ENCODE measurements at regions not wholly inside any gene's neighbourhood (a gene's known extent, or its start where the extent isn't known, plus 50 kb on each side); places are given as distances from the start of the nearest gene placed in this dataset.

DNA sequence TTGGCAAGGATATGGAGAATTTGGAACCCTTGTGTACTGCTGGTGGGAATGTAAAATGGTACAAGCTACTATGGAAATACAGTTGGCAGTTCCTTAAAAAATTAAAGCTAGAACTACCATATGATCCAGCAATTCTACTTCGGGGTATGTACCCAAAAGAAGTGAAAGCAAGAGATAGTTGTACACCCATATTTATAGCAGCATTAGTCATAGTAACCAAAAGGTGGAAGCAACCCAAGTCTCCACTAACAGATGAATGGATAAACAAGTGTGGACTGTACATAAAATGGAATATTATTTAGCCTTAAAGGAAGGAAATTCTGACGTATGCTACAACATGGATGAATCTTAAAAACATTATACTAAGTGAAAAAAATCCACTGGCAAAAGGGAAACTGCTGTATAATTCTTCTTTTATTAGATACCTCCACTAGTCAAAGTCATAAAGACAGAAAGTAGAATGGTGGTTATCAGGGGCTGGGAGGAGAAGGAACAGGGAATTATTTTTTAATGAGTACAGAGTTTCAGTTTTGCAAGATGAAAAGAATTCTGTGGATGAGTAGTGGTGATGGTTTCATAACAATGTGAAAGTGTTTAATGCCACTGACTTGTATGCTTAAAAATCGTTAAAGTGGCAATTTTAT, 141.6 kb downstream of the RXFP2 start:
- CTCF ChIA-PET: no interaction called here

DNA sequence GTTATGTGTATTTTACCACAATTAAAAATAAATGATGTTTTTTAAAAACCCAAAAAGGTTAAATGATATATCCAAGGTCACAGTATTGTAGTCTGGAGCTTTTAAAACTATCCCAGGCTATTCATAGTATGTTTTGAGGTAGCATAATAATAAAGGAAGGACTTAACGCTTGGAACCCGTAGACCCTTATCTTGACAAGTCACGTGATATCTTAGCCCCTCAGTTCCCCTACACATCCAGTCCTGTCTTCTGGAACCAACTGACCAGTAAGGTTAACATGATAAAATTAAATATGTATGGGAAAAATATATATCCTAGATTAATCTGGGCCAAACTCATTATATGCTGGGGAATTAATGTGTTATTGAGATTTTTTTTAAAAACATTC, 142.2 kb downstream of the RXFP2 start:
- Histone ChIP-seq H3K36me3 (ENCODE audit: control insufficient read depth in 4 of 4, insufficient read depth in 4 of 4, low read length in 3 of 4) (no peaks in the 10 kb centered on the region), H3K27me3 (replicated peaks in 2 of 5; ENCODE audit: control insufficient read depth in 4 of 5, insufficient read depth in 5 of 5, low read length in 4 of 5) (no peaks in the 10 kb centered on the region), H3K27ac (ENCODE audit: insufficient read depth in 1 of 2, low read depth in 1 of 2, low read length in 2 of 2, poor library complexity in 1 of 2, severe bottlenecking in 2 of 2) (no peak overlapping the region), H3K4me1 (ENCODE audit: control extremely low read depth in 1 of 4, control insufficient read depth in 4 of 4, insufficient read depth in 4 of 4, low read length in 3 of 4) (peaks cover 0 to 8% (median under 1%) of the 10 kb centered on the region in 4 experiments), H3K4me3 (ENCODE audit: control insufficient read depth in 1 of 7, extremely low read depth in 1 of 7, insufficient read depth in 4 of 7, low read depth in 2 of 7, low read length in 6 of 7) (no peak overlapping the region), H3K9me3 (ENCODE audit: control extremely low read depth in 1 of 5, control insufficient read depth in 4 of 5, insufficient read depth in 2 of 5, low read depth in 1 of 5, low read length in 4 of 5) (no peaks in the 10 kb centered on the region)
- ChIA-PET CTCF (no interaction called here), POLR2A (no interaction called here)
- WGBS (ENCODE audit: insufficient coverage): no CpG with 5 or more reads among the region's 3 CpGs
- DNase-seq: no peak

More for the DNA sequence above, 141.6 kb downstream of the RXFP2 start:
- DNase-seq: no peak
- Histone ChIP-seq H3K36me3 (ENCODE audit: control insufficient read depth in 4 of 4, insufficient read depth in 4 of 4, low read length in 3 of 4) (no peaks in the 10 kb centered on the region), H3K4me1 (ENCODE audit: control extremely low read depth in 1 of 4, control insufficient read depth in 4 of 4, insufficient read depth in 4 of 4, low read length in 3 of 4) (peaks cover 0 to 4% (median 1%) of the 10 kb centered on the region in 4 experiments), H3K9me3 (ENCODE audit: control extremely low read depth in 1 of 5, control insufficient read depth in 4 of 5, insufficient read depth in 2 of 5, low read depth in 1 of 5, low read length in 4 of 5) (no peaks in the 10 kb centered on the region), H3K27ac (ENCODE audit: insufficient read depth in 1 of 2, low read depth in 1 of 2, low read length in 2 of 2, poor library complexity in 1 of 2, severe bottlenecking in 2 of 2) (no peak overlapping the region), H3K27me3 (replicated peaks in 2 of 5; ENCODE audit: control insufficient read depth in 4 of 5, insufficient read depth in 5 of 5, low read length in 4 of 5) (no peaks in the 10 kb centered on the region), H3K4me3 (ENCODE audit: control insufficient read depth in 1 of 7, extremely low read depth in 1 of 7, insufficient read depth in 4 of 7, low read depth in 2 of 7, low read length in 6 of 7) (no peak overlapping the region)
- POLR2A ChIA-PET: no interaction called here
- WGBS (ENCODE audit: insufficient coverage): no CpG with 5 or more reads among the region's 3 CpGs

DNA sequence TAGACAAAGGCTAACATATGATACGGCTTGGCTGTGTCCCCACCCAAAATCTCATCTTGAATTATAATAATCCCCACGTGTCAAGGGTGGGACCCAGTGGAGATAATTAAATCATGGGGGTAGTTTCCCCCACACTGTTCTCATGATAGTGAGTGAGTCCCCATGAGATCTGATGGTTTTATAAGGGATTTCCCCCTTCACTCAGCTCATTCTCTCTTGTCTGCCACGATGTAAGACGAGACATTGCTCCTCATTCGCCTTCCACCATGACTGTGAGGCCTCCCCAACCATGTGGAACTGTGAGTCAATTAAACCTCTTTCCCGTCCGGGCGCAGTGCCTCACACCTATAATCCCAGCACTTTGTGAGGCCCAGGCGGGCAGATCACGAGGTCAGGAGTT, 143.5 kb downstream of the RXFP2 start:
- ChIA-PET CTCF (no interaction called here), POLR2A (no interaction called here)
- Histone ChIP-seq H3K27me3 (replicated peaks in 2 of 5; ENCODE audit: control insufficient read depth in 4 of 5, insufficient read depth in 5 of 5, low read length in 4 of 5) (no peaks in the 10 kb centered on the region), H3K4me1 (ENCODE audit: control extremely low read depth in 1 of 4, control insufficient read depth in 4 of 4, insufficient read depth in 4 of 4, low read length in 3 of 4) (peaks cover 0 to 6% (median 0%) of the 10 kb centered on the region in 4 experiments), H3K4me3 (ENCODE audit: control insufficient read depth in 1 of 7, extremely low read depth in 1 of 7, insufficient read depth in 4 of 7, low read depth in 2 of 7, low read length in 6 of 7) (no peak overlapping the region), H3K36me3 (ENCODE audit: control insufficient read depth in 4 of 4, insufficient read depth in 4 of 4, low read length in 3 of 4) (no peaks in the 10 kb centered on the region), H3K9me3 (ENCODE audit: control extremely low read depth in 1 of 5, control insufficient read depth in 4 of 5, insufficient read depth in 2 of 5, low read depth in 1 of 5, low read length in 4 of 5) (no peaks in the 10 kb centered on the region), H3K27ac (ENCODE audit: insufficient read depth in 1 of 2, low read depth in 1 of 2, low read length in 2 of 2, poor library complexity in 1 of 2, severe bottlenecking in 2 of 2) (no peak overlapping the region)
- DNase-seq: no peak
- WGBS (ENCODE audit: insufficient coverage): 100% methylated on average over 7 of the region's 10 CpGs

DNA sequence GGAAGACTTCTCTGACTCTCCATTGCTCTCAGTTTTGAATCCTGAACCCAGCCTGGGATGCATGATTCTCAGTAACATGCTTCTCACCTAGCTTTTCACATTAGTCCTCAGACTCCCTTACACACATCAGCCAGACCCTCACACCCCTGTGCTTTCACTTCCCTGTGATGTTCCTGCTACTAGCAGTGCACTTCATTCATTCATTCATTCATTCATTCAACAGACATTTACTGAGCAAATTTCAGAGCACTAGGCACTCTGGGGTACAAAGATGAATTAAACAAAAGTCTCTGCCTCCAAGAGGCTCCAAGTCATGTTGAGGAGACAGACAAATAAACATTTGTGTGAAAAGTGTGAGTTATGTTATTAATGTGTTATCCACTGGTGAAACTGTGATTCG, 145.2 kb downstream of the RXFP2 start:
- ChIA-PET POLR2A (interaction anchor here (0.6 kb wide), 1 partner anchor 15 kb away, joined by 3 read pairs; no protein-coding TSS in a partner anchor), CTCF (interaction anchor here (0.6 kb wide), 1 partner anchor 313 kb away, joined by 3 read pairs; no protein-coding TSS in a partner anchor)
- no peaks in the 10 kb centered on the region for H3K9me3 ChIP-seq (ENCODE audit: control extremely low read depth in 1 of 5, control insufficient read depth in 4 of 5, insufficient read depth in 2 of 5, low read depth in 1 of 5, low read length in 4 of 5)
- H3K36me3 ChIP-seq (ENCODE audit: control insufficient read depth in 4 of 4, insufficient read depth in 4 of 4, low read length in 3 of 4): no peaks in the 10 kb centered on the region
- 100% methylated on average over 1 of the region's 1 CpG for WGBS (ENCODE audit: insufficient coverage)
- no peak overlapping the region for H3K27ac ChIP-seq (ENCODE audit: insufficient read depth in 1 of 2, low read depth in 1 of 2, low read length in 2 of 2, poor library complexity in 1 of 2, severe bottlenecking in 2 of 2)
- no peak overlapping the region for H3K4me3 ChIP-seq (ENCODE audit: control insufficient read depth in 1 of 7, extremely low read depth in 1 of 7, insufficient read depth in 4 of 7, low read depth in 2 of 7, low read length in 6 of 7)
- peaks cover 0 to 6% (median 0%) of the 10 kb centered on the region in 4 experiments for H3K4me1 ChIP-seq (ENCODE audit: control extremely low read depth in 1 of 4, control insufficient read depth in 4 of 4, insufficient read depth in 4 of 4, low read length in 3 of 4)
- DNase-seq: no peak
- H3K27me3 ChIP-seq (replicated peaks in 2 of 5; ENCODE audit: control insufficient read depth in 4 of 5, insufficient read depth in 5 of 5, low read length in 4 of 5): no peaks in the 10 kb centered on the region

DNA sequence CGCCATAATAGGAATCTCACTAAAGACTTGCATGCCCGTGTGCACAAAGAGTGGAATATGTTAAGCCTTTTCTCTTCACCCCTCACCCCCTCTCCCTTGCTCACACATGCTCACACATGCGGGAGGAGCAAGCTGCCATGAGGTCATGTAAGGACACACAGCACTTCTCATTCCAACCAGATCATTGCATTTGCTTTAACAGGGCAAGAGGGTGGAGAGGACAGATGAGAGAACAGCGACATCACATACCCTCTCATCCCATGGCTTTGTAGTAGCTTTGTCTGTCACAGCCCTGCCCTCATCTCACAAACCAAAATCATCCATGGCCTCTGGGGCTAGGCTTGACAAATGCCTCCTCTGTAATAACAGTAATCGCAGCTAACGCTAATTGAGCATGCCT, 145.6 kb upstream of the FRY start:
- CTCF ChIA-PET: no interaction called here
- no peak overlapping the region for H3K4me3 ChIP-seq (ENCODE audit: control insufficient read depth in 1 of 7, extremely low read depth in 1 of 7, insufficient read depth in 4 of 7, low read depth in 2 of 7, low read length in 6 of 7)
- H3K9me3 ChIP-seq (ENCODE audit: control extremely low read depth in 1 of 5, control insufficient read depth in 4 of 5, insufficient read depth in 2 of 5, low read depth in 1 of 5, low read length in 4 of 5): no peaks in the 10 kb centered on the region
- H3K36me3 ChIP-seq (ENCODE audit: control insufficient read depth in 4 of 4, insufficient read depth in 4 of 4, low read length in 3 of 4): no peaks in the 10 kb centered on the region
- WGBS (ENCODE audit: insufficient coverage): 90% methylated on average over 6 of the region's 6 CpGs
- POLR2A ChIA-PET: no interaction called here
- no peak overlapping the region for H3K27ac ChIP-seq (ENCODE audit: insufficient read depth in 1 of 2, low read depth in 1 of 2, low read length in 2 of 2, poor library complexity in 1 of 2, severe bottlenecking in 2 of 2)
- H3K27me3 ChIP-seq (replicated peaks in 2 of 5; ENCODE audit: control insufficient read depth in 4 of 5, insufficient read depth in 5 of 5, low read length in 4 of 5): no peaks in the 10 kb centered on the region
- H3K4me1 ChIP-seq (ENCODE audit: control extremely low read depth in 1 of 4, control insufficient read depth in 4 of 4, insufficient read depth in 4 of 4, low read length in 3 of 4): peaks cover 0 to 6% (median under 1%) of the 10 kb centered on the region in 4 experiments
- no peak for DNase-seq

DNA sequence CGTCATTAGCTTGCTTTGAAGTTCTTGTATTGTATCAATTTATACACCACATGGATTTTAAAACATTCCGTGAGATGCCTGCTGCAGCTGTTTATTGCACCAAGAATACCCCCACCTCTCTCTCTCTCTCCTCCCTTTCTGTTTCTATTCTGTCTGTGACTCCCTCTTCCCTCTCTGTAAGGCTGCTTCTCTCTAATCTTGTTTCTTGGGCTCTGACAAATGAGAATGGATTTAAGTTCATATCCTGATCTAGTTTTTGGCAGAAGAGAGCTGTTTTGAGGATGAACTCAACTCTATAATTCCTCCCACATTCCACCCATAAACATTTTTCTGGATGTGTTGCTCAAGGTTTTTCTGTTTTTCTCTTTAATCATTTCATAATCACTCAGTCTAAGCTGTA, 144.3 kb upstream of the FRY start:
- peaks cover 0 to 16% (median 6%) of the 10 kb centered on the region in 4 experiments for H3K4me1 ChIP-seq (ENCODE audit: control extremely low read depth in 1 of 4, control insufficient read depth in 4 of 4, insufficient read depth in 4 of 4, low read length in 3 of 4)
- 89% methylated on average over 1 of the region's 2 CpGs for WGBS (ENCODE audit: insufficient coverage)
- ChIA-PET CTCF (interaction anchor here (1.5 kb wide), 1 partner anchor 23 kb away, joined by 5 read pairs; no protein-coding TSS in a partner anchor), POLR2A (no interaction called here)
- H3K9me3 ChIP-seq (ENCODE audit: control extremely low read depth in 1 of 5, control insufficient read depth in 4 of 5, insufficient read depth in 2 of 5, low read depth in 1 of 5, low read length in 4 of 5): no peaks in the 10 kb centered on the region
- H3K36me3 ChIP-seq (ENCODE audit: control insufficient read depth in 4 of 4, insufficient read depth in 4 of 4, low read length in 3 of 4): no peaks in the 10 kb centered on the region
- no peak overlapping the region for H3K4me3 ChIP-seq (ENCODE audit: control insufficient read depth in 1 of 7, extremely low read depth in 1 of 7, insufficient read depth in 4 of 7, low read depth in 2 of 7, low read length in 6 of 7)
- DNase-seq: no peak
- H3K27me3 ChIP-seq (replicated peaks in 2 of 5; ENCODE audit: control insufficient read depth in 4 of 5, insufficient read depth in 5 of 5, low read length in 4 of 5): no peaks in the 10 kb centered on the region
- no peak overlapping the region for H3K27ac ChIP-seq (ENCODE audit: insufficient read depth in 1 of 2, low read depth in 1 of 2, low read length in 2 of 2, poor library complexity in 1 of 2, severe bottlenecking in 2 of 2)

DNA sequence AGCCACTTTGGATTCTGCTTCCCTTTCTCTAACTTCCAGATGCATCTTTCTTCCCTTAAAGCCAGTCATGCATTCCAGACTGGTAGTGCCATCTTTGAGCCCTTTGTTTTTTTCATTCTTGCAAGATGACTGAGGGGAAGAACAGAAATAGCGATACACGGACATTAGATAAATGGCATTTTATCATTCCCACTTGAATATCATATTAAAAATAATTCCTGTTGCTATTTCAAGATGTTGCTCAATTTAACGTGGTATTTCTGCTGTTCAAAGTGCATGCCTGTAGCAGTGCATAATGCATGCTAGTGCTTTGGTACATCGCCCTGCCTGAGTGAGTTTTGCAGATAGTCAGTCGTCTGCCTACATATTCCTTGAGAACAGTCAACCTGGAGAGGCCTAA, 140.6 kb upstream of the FRY start:
- no peak overlapping the region for H3K27ac ChIP-seq (ENCODE audit: insufficient read depth in 1 of 2, low read depth in 1 of 2, low read length in 2 of 2, poor library complexity in 1 of 2, severe bottlenecking in 2 of 2)
- no peaks in the 10 kb centered on the region for H3K27me3 ChIP-seq (replicated peaks in 2 of 5; ENCODE audit: control insufficient read depth in 4 of 5, insufficient read depth in 5 of 5, low read length in 4 of 5)
- ChIA-PET CTCF (interaction anchor here (1.0 kb wide), 1 partner anchor 19 kb away, joined by 3 read pairs; no protein-coding TSS in a partner anchor), POLR2A (no interaction called here)
- 100% methylated on average over 2 of the region's 5 CpGs for WGBS (ENCODE audit: insufficient coverage)
- H3K4me3 ChIP-seq (ENCODE audit: control insufficient read depth in 1 of 7, extremely low read depth in 1 of 7, insufficient read depth in 4 of 7, low read depth in 2 of 7, low read length in 6 of 7): no peak overlapping the region
- H3K36me3 ChIP-seq (ENCODE audit: control insufficient read depth in 4 of 4, insufficient read depth in 4 of 4, low read length in 3 of 4): no peaks in the 10 kb centered on the region
- no peaks in the 10 kb centered on the region for H3K9me3 ChIP-seq (ENCODE audit: control extremely low read depth in 1 of 5, control insufficient read depth in 4 of 5, insufficient read depth in 2 of 5, low read depth in 1 of 5, low read length in 4 of 5)
- peaks cover 0 to 15% (median 8%) of the 10 kb centered on the region in 4 experiments for H3K4me1 ChIP-seq (ENCODE audit: control extremely low read depth in 1 of 4, control insufficient read depth in 4 of 4, insufficient read depth in 4 of 4, low read length in 3 of 4)
- no peak for DNase-seq

All from common myeloid progenitor, CD34-positive (primary cell).